DMS114 treated with DMSO at 0.1 percent for 48 hours (cell line): ENCODE measurements at regions not wholly inside any gene's neighbourhood (a gene's known extent, or its start where the extent isn't known, plus 50 kb on each side); places are given as distances from the start of the nearest gene placed in this dataset.
"Not testable (repeated sequence)": the region's sequence is repeated elsewhere in the genome, so short reads cannot be mapped to it uniquely, and the experiment has no call there.

Experiments used
- DNase-seq: peaks from one replicate; lab custom pipeline; 2025; ENCODE audit not compliant: unreplicated experiment; lab: John Stamatoyannopoulos, UW

GRCh38 chr16:85202631-85203461, 90.6 kb upstream of the CIBAR2 start:
- no peak for DNase-seq

GRCh38 chr16:85203462-85203813, 91.2 kb upstream of the CIBAR2 start:
- no peak for DNase-seq

GRCh38 chr16:85204242-85205010, 92.2 kb upstream of the CIBAR2 start:
- no peak for DNase-seq

- not testable (repeated sequence) for DNase-seq
Measured at GRCh38 chr16:85205257-85205656, 93.0 kb upstream of the CIBAR2 start.

- DNase-seq: no peak
Measured at GRCh38 chr16:85205747-85206471, 93.6 kb upstream of the CIBAR2 start.

- no peak for DNase-seq
Measured at GRCh38 chr16:85206472-85207356, 94.4 kb upstream of the CIBAR2 start.

- DNase-seq: no peak
Measured at GRCh38 chr16:85207357-85207921, 95.2 kb upstream of the CIBAR2 start.

- no peak for DNase-seq
Measured at GRCh38 chr16:85208181-85208580, 95.9 kb upstream of the CIBAR2 start.

GRCh38 chr16:85208643-85209520, 96.6 kb upstream of the CIBAR2 start:
- no peak for DNase-seq

- no peak for DNase-seq
Measured at GRCh38 chr16:85209526-85210121, 97.4 kb upstream of the CIBAR2 start.

- DNase-seq: no peak
Measured at GRCh38 chr16:85210423-85211169, 98.3 kb upstream of the CIBAR2 start.

GRCh38 chr16:85211271-85211801, 99.1 kb upstream of the CIBAR2 start:
- DNase-seq: no peak

GRCh38 chr16:85213926-85214675, 101.8 kb upstream of the CIBAR2 start:
- DNase-seq: no peak

GRCh38 chr16:85215478-85216118, 103.3 kb upstream of the CIBAR2 start:
- DNase-seq: no peak

GRCh38 chr16:85216522-85217375, 104.5 kb upstream of the CIBAR2 start:
- no peak for DNase-seq
